Nephron (organoid): ENCODE measurements at regions not wholly inside any gene's neighbourhood (a gene's known extent, or its start where the extent isn't known, plus 50 kb on each side); places are given as distances from the start of the nearest gene placed in this dataset.

Experiments used
- H3K27ac Mint-ChIP-seq, 3 experiments: 2 replicates each; pipeline ENCODE4 v1.8.0; 2020; ENCODE audit warnings: mixed read lengths in 3 of 3, mild to moderate bottlenecking in 2 of 3, moderate library complexity in 1 of 3
- H3K27me3 Mint-ChIP-seq: 2 replicates; pipeline ENCODE4 v1.8.0; 2021; ENCODE audit warnings: low read depth, mild to moderate bottlenecking, moderate library complexity, mixed read lengths
- H3K36me3 Mint-ChIP-seq: 2 replicates; pipeline ENCODE4 v1.8.0; 2020; ENCODE audit warnings: low read depth, mixed read lengths
- H3K4me1 Mint-ChIP-seq: 2 replicates; pipeline ENCODE4 v1.8.0; 2020; ENCODE audit warnings: mixed read lengths
- H3K4me3 Mint-ChIP-seq, 3 experiments: 2 replicates each; pipeline ENCODE4 v1.8.0; 2020; ENCODE audit warnings: mild to moderate bottlenecking in 3 of 3, mixed read lengths in 3 of 3, moderate library complexity in 2 of 3
- H3K9me3 Mint-ChIP-seq: 2 replicates; pipeline ENCODE4 v1.8.0; 2020; ENCODE audit warnings: mixed read lengths
- TF ChIP-seq, protein P1 (sequence below), 3 experiments: fragments of 200-600 bp; sonication (generic); IDR thresholded peaks; one replicate each; pipeline ENCODE4 v1.5.0; 2021; ENCODE audit warnings: antibody characterized with exemption in 3 of 3; ENCODE audit not compliant: unreplicated experiment in 3 of 3

DNA sequence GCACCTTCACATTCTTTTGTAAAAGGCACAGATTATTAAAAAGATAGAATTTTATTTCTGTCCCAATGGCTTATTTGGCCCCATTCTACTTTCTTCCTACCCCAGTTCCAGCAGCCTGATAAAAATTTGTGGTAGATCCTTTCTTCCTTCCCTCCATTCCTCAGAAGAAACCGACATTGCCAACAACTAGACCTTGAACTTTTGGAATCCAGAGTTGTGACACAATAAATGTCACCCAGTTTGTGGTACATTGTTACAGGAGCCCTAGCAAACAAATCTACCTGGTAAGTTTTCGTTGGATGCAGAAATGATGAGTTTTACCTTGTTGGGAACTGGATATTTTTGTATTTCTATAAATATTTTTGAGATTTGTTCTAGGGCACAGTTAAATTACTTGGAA is 141.6 kb upstream of the IVNS1ABP start:
- H3K4me3 Mint-ChIP-seq: no peak overlapping the region
- H3K36me3 Mint-ChIP-seq: no peaks in the 10 kb centered on the region
- H3K9me3 Mint-ChIP-seq: peaks cover 2% of the 10 kb centered on the region
- peaks cover 4% of the 10 kb centered on the region for H3K4me1 Mint-ChIP-seq
- no peaks in the 10 kb centered on the region for H3K27me3 Mint-ChIP-seq
- no peak overlapping the region for H3K27ac Mint-ChIP-seq
- TF ChIP-seq, protein P1, sequence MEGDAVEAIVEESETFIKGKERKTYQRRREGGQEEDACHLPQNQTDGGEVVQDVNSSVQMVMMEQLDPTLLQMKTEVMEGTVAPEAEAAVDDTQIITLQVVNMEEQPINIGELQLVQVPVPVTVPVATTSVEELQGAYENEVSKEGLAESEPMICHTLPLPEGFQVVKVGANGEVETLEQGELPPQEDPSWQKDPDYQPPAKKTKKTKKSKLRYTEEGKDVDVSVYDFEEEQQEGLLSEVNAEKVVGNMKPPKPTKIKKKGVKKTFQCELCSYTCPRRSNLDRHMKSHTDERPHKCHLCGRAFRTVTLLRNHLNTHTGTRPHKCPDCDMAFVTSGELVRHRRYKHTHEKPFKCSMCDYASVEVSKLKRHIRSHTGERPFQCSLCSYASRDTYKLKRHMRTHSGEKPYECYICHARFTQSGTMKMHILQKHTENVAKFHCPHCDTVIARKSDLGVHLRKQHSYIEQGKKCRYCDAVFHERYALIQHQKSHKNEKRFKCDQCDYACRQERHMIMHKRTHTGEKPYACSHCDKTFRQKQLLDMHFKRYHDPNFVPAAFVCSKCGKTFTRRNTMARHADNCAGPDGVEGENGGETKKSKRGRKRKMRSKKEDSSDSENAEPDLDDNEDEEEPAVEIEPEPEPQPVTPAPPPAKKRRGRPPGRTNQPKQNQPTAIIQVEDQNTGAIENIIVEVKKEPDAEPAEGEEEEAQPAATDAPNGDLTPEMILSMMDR (IDR thresholded peaks at IDR 0.05; ENCODE audit: unreplicated experiment in 3 of 3): no peak

DNA sequence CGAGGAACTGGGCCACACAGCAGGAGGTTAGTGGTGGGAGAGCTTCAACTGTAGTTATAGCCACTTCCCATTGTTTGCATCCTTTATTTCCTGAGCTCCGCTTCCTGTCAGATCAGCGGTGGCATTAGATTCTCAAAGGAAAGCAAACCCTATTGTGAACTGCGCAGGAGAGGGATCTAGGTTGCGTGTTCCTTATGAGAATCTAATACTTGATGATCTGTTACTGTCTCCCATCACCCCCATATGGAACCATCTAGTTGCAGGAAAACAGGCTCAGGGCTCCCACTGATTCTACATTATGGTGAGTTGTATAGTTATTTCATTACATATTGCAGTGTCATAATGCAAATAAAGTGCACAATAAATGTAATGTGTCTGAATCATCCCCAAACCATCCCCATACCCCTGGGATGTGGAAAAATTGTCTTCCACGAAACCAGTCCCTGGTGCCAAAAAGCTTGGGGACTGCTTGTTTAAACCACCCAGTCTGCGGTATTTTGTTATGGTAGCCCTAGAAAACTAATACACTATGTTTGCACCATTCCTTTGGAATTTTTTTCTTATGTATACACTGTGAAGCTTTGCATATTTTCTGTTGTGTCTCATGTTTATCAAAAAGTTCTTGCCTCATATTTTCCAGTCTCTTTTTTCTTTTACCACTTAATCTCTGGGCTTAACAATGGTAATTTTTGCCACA is 136.6 kb upstream of the IVNS1ABP start:
- H3K36me3 Mint-ChIP-seq: no peaks in the 10 kb centered on the region
- H3K27ac Mint-ChIP-seq: no peak overlapping the region
- TF ChIP-seq, protein P1 (IDR thresholded peaks at IDR 0.05; ENCODE audit: unreplicated experiment in 3 of 3): no peak
- no peaks in the 10 kb centered on the region for H3K9me3 Mint-ChIP-seq
- H3K4me3 Mint-ChIP-seq: no peak overlapping the region
- no peaks in the 10 kb centered on the region for H3K4me1 Mint-ChIP-seq
- H3K27me3 Mint-ChIP-seq: no peaks in the 10 kb centered on the region

DNA sequence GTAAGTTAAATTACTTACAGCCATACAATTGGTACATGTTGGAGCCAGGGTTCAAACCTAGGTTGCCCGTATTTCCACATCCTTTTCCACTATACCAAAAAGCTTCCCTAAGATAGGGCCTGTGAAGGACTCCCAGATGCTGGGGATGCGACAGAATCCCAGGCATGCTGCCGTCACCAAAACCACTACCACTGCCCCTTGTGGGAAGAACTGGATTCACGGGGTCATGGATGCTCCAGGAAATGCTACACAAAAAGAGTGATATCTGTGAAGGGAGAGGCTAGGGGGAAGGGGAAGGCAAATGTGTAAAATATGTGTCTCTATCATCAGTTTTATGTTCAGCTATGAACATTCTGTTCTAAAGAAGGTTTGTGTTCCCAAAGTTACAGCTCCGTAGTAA is 133.9 kb upstream of the IVNS1ABP start:
- no peaks in the 10 kb centered on the region for H3K4me1 Mint-ChIP-seq
- TF ChIP-seq, protein P1 (IDR thresholded peaks at IDR 0.05; ENCODE audit: unreplicated experiment in 3 of 3): no peak
- H3K27ac Mint-ChIP-seq: no peak overlapping the region
- no peaks in the 10 kb centered on the region for H3K36me3 Mint-ChIP-seq
- H3K9me3 Mint-ChIP-seq: no peaks in the 10 kb centered on the region
- H3K27me3 Mint-ChIP-seq: no peaks in the 10 kb centered on the region
- H3K4me3 Mint-ChIP-seq: no peak overlapping the region

DNA sequence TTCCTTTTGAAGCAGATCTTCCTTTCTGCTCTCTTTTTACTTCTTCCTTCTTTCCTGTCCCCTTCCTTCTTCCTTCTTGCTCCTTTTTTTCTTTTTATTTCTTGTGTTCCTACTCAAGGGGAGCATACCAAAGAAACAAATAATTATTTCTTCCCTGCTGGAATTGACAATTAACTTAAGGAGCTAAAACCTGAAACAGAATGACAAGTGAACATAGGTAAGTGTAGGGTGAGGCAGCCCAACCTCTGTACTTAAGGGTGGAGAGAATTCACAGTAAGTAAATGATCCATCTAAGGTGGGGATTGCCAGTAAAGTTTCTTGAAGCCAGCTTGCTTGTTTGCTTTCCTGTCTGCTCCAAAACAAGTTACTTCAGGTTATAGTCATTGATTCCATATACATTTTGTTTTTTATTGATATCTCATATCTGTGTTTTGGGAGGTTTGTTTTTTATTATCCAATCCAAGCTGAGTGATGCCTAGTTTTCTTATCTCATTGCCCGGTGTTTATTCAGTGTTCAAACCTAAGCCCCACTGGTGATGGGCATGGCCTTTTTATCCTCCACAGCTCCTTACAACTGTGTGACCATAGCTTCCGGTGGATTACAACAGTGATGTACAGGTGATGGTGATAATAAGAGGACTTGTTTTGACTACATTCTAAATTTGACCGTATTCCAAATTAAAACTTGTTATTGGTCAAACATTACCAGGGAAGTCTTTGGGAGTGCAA is 133.2 kb upstream of the IVNS1ABP start:
- no peaks in the 10 kb centered on the region for H3K4me1 Mint-ChIP-seq

DNA sequence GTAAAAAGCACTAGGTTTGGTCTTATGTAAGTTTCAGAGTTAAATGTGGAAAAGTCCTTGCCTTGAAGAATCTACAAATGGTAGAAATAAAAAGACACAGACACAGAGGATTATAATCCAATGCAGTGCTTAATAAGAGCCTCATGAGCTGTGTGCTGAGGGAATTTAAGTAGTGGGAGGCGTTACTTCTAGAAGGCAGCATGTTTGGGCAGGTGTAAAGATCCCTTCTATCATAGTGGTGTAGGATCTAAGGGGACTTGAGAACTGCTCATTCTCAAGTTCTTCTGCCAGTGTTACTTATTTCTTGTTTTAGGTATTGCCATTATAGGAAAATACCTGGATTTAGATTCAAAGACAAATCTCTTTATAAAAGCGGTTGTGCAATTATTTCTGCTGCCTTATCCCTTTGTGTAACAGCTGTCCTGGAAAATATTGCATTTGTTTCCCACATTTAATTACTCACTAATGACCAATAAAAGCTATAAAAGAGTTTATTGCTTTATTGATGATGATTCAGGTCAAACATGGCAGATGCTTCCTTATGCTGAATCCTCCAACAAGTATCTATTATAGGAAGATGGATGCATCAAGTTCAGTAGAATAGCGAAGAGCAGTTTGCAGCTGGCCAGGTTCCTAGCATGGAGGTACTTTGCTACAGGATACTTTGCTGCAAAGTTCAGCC is 132.5 kb upstream of the IVNS1ABP start:
- Mint-ChIP-seq H3K27ac (no peak overlapping the region), H3K27me3 (no peaks in the 10 kb centered on the region), H3K4me3 (no peak overlapping the region), H3K36me3 (no peaks in the 10 kb centered on the region), H3K9me3 (no peaks in the 10 kb centered on the region), H3K4me1 (no peaks in the 10 kb centered on the region)
- TF ChIP-seq, protein P1 (IDR thresholded peaks at IDR 0.05; ENCODE audit: unreplicated experiment in 3 of 3): no peak

More for the DNA sequence above, 133.2 kb upstream of the IVNS1ABP start:
- H3K27ac Mint-ChIP-seq: no peak overlapping the region
- no peaks in the 10 kb centered on the region for H3K9me3 Mint-ChIP-seq
- no peaks in the 10 kb centered on the region for H3K27me3 Mint-ChIP-seq
- H3K4me3 Mint-ChIP-seq: no peak overlapping the region
- TF ChIP-seq, protein P1 (IDR thresholded peaks at IDR 0.05; ENCODE audit: unreplicated experiment in 3 of 3): no peak
- H3K36me3 Mint-ChIP-seq: no peaks in the 10 kb centered on the region
